Smooth muscle cell (in vitro differentiated cells): ENCODE measurements at regions not wholly inside any gene's neighbourhood (a gene's known extent, or its start where the extent isn't known, plus 50 kb on each side); places are given as distances from the start of the nearest gene placed in this dataset.
A peak's percentile ranks its signal among the peaks of the same experiment; 100 is the strongest.

Experiments used
- DNase-seq: peaks from one replicate; lab custom pipeline; 2025; ENCODE audit not compliant: unreplicated experiment; lab: John Stamatoyannopoulos, UW
- H2AFZ ChIP-seq: fragments of 200-600 bp; sonication (generic); 2 replicates; pipeline ENCODE4 v1.6.0; 2016; ENCODE audit warnings: antibody characterized with exemption, low read depth, mild to moderate bottlenecking
- H3F3A ChIP-seq: fragments of 200-600 bp; sonication (generic); 2 replicates; pipeline ENCODE4 v1.6.0; 2017; ENCODE audit warnings: antibody characterized with exemption, low read depth
- H3K27ac ChIP-seq: fragments of 200-600 bp; sonication (generic); 2 replicates; pipeline ENCODE4 v1.5.1; 2016; ENCODE audit warnings: low read depth, mild to moderate bottlenecking
- H3K27me3 ChIP-seq: fragments of 200-600 bp; sonication (generic); 2 replicates; pipeline ENCODE4 v1.6.1; 2016; ENCODE audit warnings: low read depth, mild to moderate bottlenecking
- H3K36me3 ChIP-seq: fragments of 200-600 bp; sonication (generic); 2 replicates; pipeline ENCODE4 v1.5.1; 2016; ENCODE audit warnings: low read depth
- H3K4me1 ChIP-seq: fragments of 200-600 bp; sonication (generic); 2 replicates; pipeline ENCODE4 v1.5.1; 2016; ENCODE audit warnings: low read depth
- H3K4me2 ChIP-seq: fragments of 200-600 bp; sonication (generic); 2 replicates; pipeline ENCODE4 v1.6.0; 2016; ENCODE audit warnings: mild to moderate bottlenecking
- H3K4me3 ChIP-seq: fragments of 200-600 bp; sonication (generic); 2 replicates; pipeline ENCODE4 v1.5.1; 2016; ENCODE audit warnings: mild to moderate bottlenecking
- H3K79me2 ChIP-seq: fragments of 200-600 bp; sonication (generic); 2 replicates; pipeline ENCODE4 v1.6.0; 2016; ENCODE audit warnings: low read depth, mild to moderate bottlenecking
- H3K9ac ChIP-seq: fragments of 200-600 bp; sonication (generic); 2 replicates; pipeline ENCODE4 v1.6.0; 2016; ENCODE audit warnings: low read depth
- H3K9me3 ChIP-seq: fragments of 200-600 bp; sonication (generic); replicated peaks from 2 replicates; pipeline ENCODE4 v1.5.1; 2016; ENCODE audit warnings: low read depth
- H4K20me1 ChIP-seq: fragments of 200-600 bp; sonication (generic); 2 replicates; pipeline ENCODE4 v1.6.0; 2016; ENCODE audit warnings: low read depth
- WGBS: methylation state at CpG from one replicate; pipeline ENCODE4 v1.1.7; 2016; ENCODE audit warnings: low lambda C conversion rate; 5-methylcytosine and 5-hydroxymethylcytosine counted together
- TF ChIP-seq, protein P1 (sequence below): fragments of 200-600 bp; sonication (generic); IDR thresholded peaks from 2 replicates; pipeline ENCODE4 v1.5.1; 2017; ENCODE audit warnings: borderline replicate concordance, mild to moderate bottlenecking, antibody characterized with exemption; ENCODE audit not compliant: insufficient read depth, poor library complexity, severe bottlenecking

DNA sequence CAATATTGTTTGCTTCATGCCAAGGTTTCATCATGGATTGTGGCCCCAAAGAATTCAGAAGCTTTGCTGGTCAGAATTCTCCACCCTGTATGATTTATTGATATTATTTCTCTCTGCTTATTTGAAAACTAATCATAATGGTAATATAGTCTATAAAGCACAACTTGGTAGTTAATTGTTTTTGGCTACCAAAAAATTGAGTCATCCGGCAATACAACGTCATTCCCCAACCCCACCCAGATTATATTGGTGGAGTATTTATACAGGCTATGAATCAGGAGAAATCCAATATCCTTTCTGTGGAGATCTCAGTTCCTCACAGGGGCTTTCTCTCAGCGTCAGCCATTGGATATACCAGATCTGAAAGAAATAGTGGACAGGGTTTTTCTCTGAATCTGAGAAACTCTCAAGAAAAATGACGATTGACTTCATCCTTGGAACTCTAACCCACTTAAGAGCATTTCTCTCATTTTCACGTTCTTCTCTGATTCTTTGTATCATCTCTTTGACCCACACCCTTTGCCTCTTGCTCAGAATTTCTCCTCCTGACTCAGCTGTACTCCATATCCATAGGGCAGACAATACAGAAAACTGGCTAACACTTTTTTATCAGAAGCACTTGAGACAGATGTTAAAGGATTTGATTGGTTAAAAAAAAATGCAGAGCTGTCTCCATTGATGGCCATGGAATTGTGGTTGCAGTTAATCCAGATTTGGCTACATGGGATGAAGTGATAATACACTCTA lies 1055.8 kb upstream of the CADM2 start:
- H3K4me3 ChIP-seq = no peak overlapping the region
- H3K9me3 ChIP-seq = no peaks in the 10 kb centered on the region
- H3K4me2 ChIP-seq = no peak overlapping the region
- no peak for DNase-seq
- H3K27ac ChIP-seq = no peak overlapping the region
- no peaks in the 10 kb centered on the region for H3K79me2 ChIP-seq
- H4K20me1 ChIP-seq = no peaks in the 10 kb centered on the region
- WGBS = 92% methylated on average over 5 of the region's 5 CpGs
- H3F3A ChIP-seq = no peaks in the 10 kb centered on the region
- no peaks in the 10 kb centered on the region for H3K4me1 ChIP-seq
- no peaks in the 10 kb centered on the region for H3K36me3 ChIP-seq
- no peak overlapping the region for H3K9ac ChIP-seq
- no peaks in the 10 kb centered on the region for H3K27me3 ChIP-seq
- TF ChIP-seq, protein P1, sequence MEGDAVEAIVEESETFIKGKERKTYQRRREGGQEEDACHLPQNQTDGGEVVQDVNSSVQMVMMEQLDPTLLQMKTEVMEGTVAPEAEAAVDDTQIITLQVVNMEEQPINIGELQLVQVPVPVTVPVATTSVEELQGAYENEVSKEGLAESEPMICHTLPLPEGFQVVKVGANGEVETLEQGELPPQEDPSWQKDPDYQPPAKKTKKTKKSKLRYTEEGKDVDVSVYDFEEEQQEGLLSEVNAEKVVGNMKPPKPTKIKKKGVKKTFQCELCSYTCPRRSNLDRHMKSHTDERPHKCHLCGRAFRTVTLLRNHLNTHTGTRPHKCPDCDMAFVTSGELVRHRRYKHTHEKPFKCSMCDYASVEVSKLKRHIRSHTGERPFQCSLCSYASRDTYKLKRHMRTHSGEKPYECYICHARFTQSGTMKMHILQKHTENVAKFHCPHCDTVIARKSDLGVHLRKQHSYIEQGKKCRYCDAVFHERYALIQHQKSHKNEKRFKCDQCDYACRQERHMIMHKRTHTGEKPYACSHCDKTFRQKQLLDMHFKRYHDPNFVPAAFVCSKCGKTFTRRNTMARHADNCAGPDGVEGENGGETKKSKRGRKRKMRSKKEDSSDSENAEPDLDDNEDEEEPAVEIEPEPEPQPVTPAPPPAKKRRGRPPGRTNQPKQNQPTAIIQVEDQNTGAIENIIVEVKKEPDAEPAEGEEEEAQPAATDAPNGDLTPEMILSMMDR = no peak
- no peak overlapping the region for H2AFZ ChIP-seq

GRCh38 chr3:83913381-83913780 lies 1045.4 kb upstream of the CADM2 start:
- Histone ChIP-seq H3K9me3 (no peaks in the 10 kb centered on the region), H3K27ac (no peak overlapping the region), H3F3A (no peaks in the 10 kb centered on the region), H4K20me1 (no peaks in the 10 kb centered on the region), H3K79me2 (no peaks in the 10 kb centered on the region), H2AFZ (no peak overlapping the region), H3K4me2 (no peak overlapping the region), H3K36me3 (no peaks in the 10 kb centered on the region), H3K9ac (no peak overlapping the region), H3K4me1 (no peaks in the 10 kb centered on the region), H3K27me3 (no peaks in the 10 kb centered on the region), H3K4me3 (no peak overlapping the region)
- DNase-seq = no peak
- 76% methylated on average over 4 of the region's 4 CpGs for WGBS
- TF ChIP-seq, protein P1 = no peak

GRCh38 chr3:83926291-83926690 lies 1032.5 kb upstream of the CADM2 start:
- TF ChIP-seq, protein P1 = no peak
- no peaks in the 10 kb centered on the region for H3F3A ChIP-seq
- WGBS = 94% methylated on average over 3 of the region's 4 CpGs
- no peaks in the 10 kb centered on the region for H4K20me1 ChIP-seq
- no peaks in the 10 kb centered on the region for H3K36me3 ChIP-seq
- no peak for DNase-seq
- no peaks in the 10 kb centered on the region for H3K27me3 ChIP-seq
- no peak overlapping the region for H3K4me3 ChIP-seq
- no peaks in the 10 kb centered on the region for H3K4me1 ChIP-seq
- H3K9me3 ChIP-seq = no peaks in the 10 kb centered on the region
- no peaks in the 10 kb centered on the region for H3K79me2 ChIP-seq
- no peak overlapping the region for H2AFZ ChIP-seq
- no peak overlapping the region for H3K4me2 ChIP-seq
- no peak overlapping the region for H3K9ac ChIP-seq
- no peak overlapping the region for H3K27ac ChIP-seq

GRCh38 chr3:83928391-83928790 lies 1030.4 kb upstream of the CADM2 start:
- no peaks in the 10 kb centered on the region for H4K20me1 ChIP-seq
- H3K4me1 ChIP-seq = no peaks in the 10 kb centered on the region
- no peaks in the 10 kb centered on the region for H3K79me2 ChIP-seq
- no peak for DNase-seq
- no peaks in the 10 kb centered on the region for H3K36me3 ChIP-seq
- no peak overlapping the region for H2AFZ ChIP-seq
- H3K27me3 ChIP-seq = no peaks in the 10 kb centered on the region
- H3K27ac ChIP-seq = no peak overlapping the region
- 57% methylated on average over 3 of the region's 3 CpGs for WGBS
- TF ChIP-seq, protein P1 = peak; percentile 23
- no peak overlapping the region for H3K9ac ChIP-seq
- H3F3A ChIP-seq = no peaks in the 10 kb centered on the region
- H3K4me3 ChIP-seq = no peak overlapping the region
- no peak overlapping the region for H3K4me2 ChIP-seq
- H3K9me3 ChIP-seq = no peaks in the 10 kb centered on the region
